T-cell (primary cell): ENCODE measurements at regions not wholly inside any gene's neighbourhood (a gene's known extent, or its start where the extent isn't known, plus 50 kb on each side); places are given as distances from the start of the nearest gene placed in this dataset.

Experiments
- ATAC-seq, 4 experiments: fragments of 200-7000 bp in 3 of 4; fragments of 150-1000 bp in 1 of 4; cut with Tn5 transposase; replicated peaks in 1 of 4; 1 replicate in 3 of 4; 2 replicates in 1 of 4; pipeline ENCODE4 v1.10.0; 2021; ENCODE audit warnings: moderate library complexity in 3 of 4, mild to moderate bottlenecking in 2 of 4, moderate number of reproducible peaks in 1 of 4
- CTCF ChIA-PET, 2 donors: fragments of 300-600 bp; sonication (Branson Sonifier 250); formaldehyde crosslinking; loops; one replicate each; lab custom pipeline; 2022; ENCODE audit warnings: antibody characterized with exemption in 2 of 2; lab: Charles Lee
- POLR2A ChIA-PET, 2 donors: fragments of 300-600 bp; sonication (Branson Sonifier 250); formaldehyde crosslinking; loops; one replicate each; lab custom pipeline; 2022; ENCODE audit warnings: antibody characterized with exemption in 2 of 2; lab: Charles Lee
- DNase-seq, 35 experiments: peaks; one replicate each; pipeline versions ENCODE4 v3.0.0 to v3.0.0-alpha.2; 2013 to 2023
- H3K27ac ChIP-seq: one replicate; pipeline ENCODE4 v1.5.1; 2013; ENCODE audit warnings: low read length
- H3K27me3 ChIP-seq, 2 experiments: replicated peaks in 1 of 2; 1 replicate in 1 of 2; 2 replicates in 1 of 2; pipeline versions ENCODE4 v1.6.1 to v1.7.0; 2013; ENCODE audit warnings: low read length in 1 of 2, mixed read lengths in 1 of 2; ENCODE audit not compliant: control insufficient read depth in 2 of 2, insufficient read depth in 2 of 2; ENCODE audit errors: extremely low read depth in 1 of 2
- H3K36me3 ChIP-seq, 2 donors: 1 replicate in 1 of 2; 2 replicates in 1 of 2; pipeline versions ENCODE4 v1.6.1 to v1.7.0; 2013; ENCODE audit warnings: low read length in 1 of 2; ENCODE audit not compliant: control insufficient read depth in 2 of 2, insufficient read depth in 1 of 2; ENCODE audit errors: extremely low read depth in 1 of 2
- H3K4me1 ChIP-seq, 2 experiments: 1 replicate in 1 of 2; 2 replicates in 1 of 2; pipeline versions ENCODE4 v1.6.1 to v1.7.0; 2013; ENCODE audit warnings: low read length in 2 of 2, mixed read lengths in 1 of 2; ENCODE audit not compliant: insufficient read depth in 2 of 2, control insufficient read depth in 1 of 2; ENCODE audit errors: extremely low read depth in 1 of 2
- H3K4me3 ChIP-seq, 2 donors: 1 replicate in 1 of 2; 2 replicates in 1 of 2; pipeline versions ENCODE4 v1.5.1 to v1.7.0; 2013; ENCODE audit warnings: mild to moderate bottlenecking in 2 of 2, low read length in 1 of 2, moderate library complexity in 1 of 2; ENCODE audit not compliant: control insufficient read depth in 1 of 2; ENCODE audit errors: extremely low read depth in 1 of 2
- H3K9me3 ChIP-seq: 2 replicates; pipeline ENCODE4 v1.7.0; 2013
- H3K27ac Mint-ChIP-seq, 2 donors: one replicate each; pipeline ENCODE4 v1.8.0; 2020 to 2021; ENCODE audit warnings: mild to moderate bottlenecking in 2 of 2, mixed read lengths in 2 of 2
- H3K27me3 Mint-ChIP-seq, 2 donors: one replicate each; pipeline ENCODE4 v1.8.0; 2021 to 2022; ENCODE audit warnings: mixed read lengths in 2 of 2
- H3K36me3 Mint-ChIP-seq: one replicate; pipeline ENCODE4 v1.8.0; 2021; ENCODE audit warnings: mixed read lengths
- H3K4me1 Mint-ChIP-seq, 3 donors: one replicate each; pipeline ENCODE4 v1.8.0; 2020 to 2022; ENCODE audit warnings: mixed read lengths in 3 of 3, mild to moderate bottlenecking in 1 of 3
- H3K4me3 Mint-ChIP-seq, 3 donors: one replicate each; pipeline ENCODE4 v1.8.0; 2020 to 2022; ENCODE audit warnings: mild to moderate bottlenecking in 3 of 3, mixed read lengths in 3 of 3, moderate library complexity in 3 of 3
- H3K9me3 Mint-ChIP-seq, 3 donors: one replicate each; pipeline ENCODE4 v1.8.0; 2020 to 2022; ENCODE audit warnings: mixed read lengths in 3 of 3
- WGBS: methylation state at CpG from one replicate; pipeline ENCODE4 v1.1.5; 2013; ENCODE audit warnings: missing lambda C conversion rate; ENCODE audit not compliant: insufficient coverage; 5-methylcytosine and 5-hydroxymethylcytosine counted together

- no peaks in the 10 kb centered on the region for H3K27me3 Mint-ChIP-seq
- ATAC-seq (no peak), DNase-seq (no peak)
- Histone ChIP-seq H3K36me3 (peaks cover 2 to 9% of the 10 kb centered on the region in 2 donors), H3K4me3 (no peak overlapping the region), H3K27me3 (no peaks in the 10 kb centered on the region), H3K4me1 (peaks cover 3 to 4% of the 10 kb centered on the region in 2 experiments), H3K9me3 (peaks cover 4% of the 10 kb centered on the region), H3K27ac (no peak overlapping the region)
- H3K4me3 Mint-ChIP-seq, result no peak overlapping the region
- peaks cover 18 to 52% (median 23%) of the 10 kb centered on the region in 3 donors for H3K9me3 Mint-ChIP-seq
- peaks cover 65% of the 10 kb centered on the region for H3K36me3 Mint-ChIP-seq
- ChIA-PET POLR2A (interaction anchor here in 1 of 2 donors (0.5 to 0.7 kb wide), 2 partner anchors 42 to 82 kb away, joined by 3 to 5 read pairs; no protein-coding TSS in a partner anchor), CTCF (no interaction called here)
- peak overlapping the region in 1 of 2 donors; percentile 21 for H3K27ac Mint-ChIP-seq
- H3K4me1 Mint-ChIP-seq, result peaks cover 22 to 30% (median 22%) of the 10 kb centered on the region in 3 donors
Observed at GRCh38 chr2:181203916-181204315, 223.5 kb downstream of the UBE2E3 start.

GRCh38 chr2:181218401-181218821 is 238.0 kb downstream of the UBE2E3 start:
- no peak overlapping the region for H3K4me3 Mint-ChIP-seq
- peaks cover 0 to 6% of the 10 kb centered on the region in 2 experiments for H3K4me1 ChIP-seq
- H3K27me3 Mint-ChIP-seq, result no peaks in the 10 kb centered on the region
- peaks cover 23% of the 10 kb centered on the region for H3K36me3 Mint-ChIP-seq
- ATAC-seq (no peak), DNase-seq (no peak)
- H3K27ac ChIP-seq, result no peak overlapping the region
- no peaks in the 10 kb centered on the region for H3K27me3 ChIP-seq
- H3K36me3 ChIP-seq, result no peaks in the 10 kb centered on the region
- no CpG with 5 or more reads among the region's 3 CpGs for WGBS
- H3K4me1 Mint-ChIP-seq, result peaks cover 22 to 23% (median 22%) of the 10 kb centered on the region in 3 donors
- peaks cover 11 to 25% (median 20%) of the 10 kb centered on the region in 3 donors for H3K9me3 Mint-ChIP-seq
- ChIA-PET CTCF (no interaction called here), POLR2A (no interaction called here)
- H3K9me3 ChIP-seq, result no peaks in the 10 kb centered on the region
- peak overlapping the region in 1 of 2 donors; percentile 23 for H3K27ac Mint-ChIP-seq
- no peak overlapping the region for H3K4me3 ChIP-seq

GRCh38 chr2:181223234-181223633 is 234.0 kb upstream of the ITGA4 start:
- Mint-ChIP-seq H3K27ac (peak overlapping the region; percentile 95 to 98), H3K36me3 (peaks cover 50% of the 10 kb centered on the region), H3K4me3 (peak overlapping the region; percentile 44 to 73 (median 55)), H3K4me1 (peaks cover 39 to 46% (median 45%) of the 10 kb centered on the region in 3 donors), H3K27me3 (no peaks in the 10 kb centered on the region), H3K9me3 (peaks cover 14 to 32% (median 19%) of the 10 kb centered on the region in 3 donors)
- ATAC-seq, result peak in 3 of 4 experiments; percentile 69 to 78 (median 76)
- peaks cover 2% of the 10 kb centered on the region for H3K9me3 ChIP-seq
- peak overlapping the region; percentile 83 for H3K27ac ChIP-seq
- H3K4me3 ChIP-seq, result no peak overlapping the region
- H3K4me1 ChIP-seq, result peaks cover 0 to 23% of the 10 kb centered on the region in 2 experiments
- peak in 1 of 35 experiments; percentile 22 for DNase-seq
- ChIA-PET POLR2A (no interaction called here), CTCF (no interaction called here)
- H3K36me3 ChIP-seq, result peaks cover 0 to 5% of the 10 kb centered on the region in 2 donors
- no peaks in the 10 kb centered on the region for H3K27me3 ChIP-seq
- no CpG with 5 or more reads among the region's 2 CpGs for WGBS

- ChIA-PET POLR2A (no interaction called here), CTCF (interaction anchor here in 1 of 2 donors (1.4 kb wide), 1 partner anchor 120 kb away, joined by 3 read pairs; no protein-coding TSS in a partner anchor)
- Mint-ChIP-seq H3K4me1 (peaks cover 39 to 46% (median 45%) of the 10 kb centered on the region in 3 donors), H3K9me3 (peaks cover 12 to 32% (median 19%) of the 10 kb centered on the region in 3 donors), H3K27ac (peak overlapping the region; percentile 95 to 98), H3K36me3 (peaks cover 47% of the 10 kb centered on the region), H3K4me3 (peak overlapping the region; percentile 49 to 73 (median 66)), H3K27me3 (no peaks in the 10 kb centered on the region)
- peak in 2 of 4 experiments; percentile 23 to 53 for ATAC-seq
- H3K9me3 ChIP-seq, result peaks cover 2% of the 10 kb centered on the region
- no CpG with 5 or more reads among the region's 3 CpGs for WGBS
- DNase-seq, result peak in 1 of 35 experiments; percentile 56
- H3K4me1 ChIP-seq, result peaks cover 0 to 23% of the 10 kb centered on the region in 2 experiments
- H3K27ac ChIP-seq, result peak overlapping the region; percentile 83
- no peaks in the 10 kb centered on the region for H3K27me3 ChIP-seq
- peaks cover 0 to 5% of the 10 kb centered on the region in 2 donors for H3K36me3 ChIP-seq
- H3K4me3 ChIP-seq, result no peak overlapping the region
Observed at GRCh38 chr2:181224866-181225265, 232.3 kb upstream of the ITGA4 start.

GRCh38 chr2:181228661-181229060 is 228.5 kb upstream of the ITGA4 start:
- no peak for ATAC-seq
- POLR2A ChIA-PET, result no interaction called here
- Histone ChIP-seq H3K36me3 (peaks cover 0 to 5% of the 10 kb centered on the region in 2 donors), H3K27ac (no peak overlapping the region), H3K4me3 (no peak overlapping the region), H3K9me3 (peaks cover 2% of the 10 kb centered on the region), H3K4me1 (peaks cover 0 to 15% of the 10 kb centered on the region in 2 experiments), H3K27me3 (no peaks in the 10 kb centered on the region)
- peaks cover 56% of the 10 kb centered on the region for H3K36me3 Mint-ChIP-seq
- peaks cover 4 to 15% (median 7%) of the 10 kb centered on the region in 3 donors for H3K9me3 Mint-ChIP-seq
- H3K27me3 Mint-ChIP-seq, result no peaks in the 10 kb centered on the region
- CTCF ChIA-PET, result interaction anchor here in 1 of 2 donors (0.6 kb wide), 1 partner anchor 35 kb away, joined by 4 read pairs; no protein-coding TSS in a partner anchor
- no CpG with 5 or more reads among the region's 1 CpG for WGBS
- no peak overlapping the region for H3K4me3 Mint-ChIP-seq
- no peak overlapping the region for H3K27ac Mint-ChIP-seq
- DNase-seq, result no peak
- H3K4me1 Mint-ChIP-seq, result peaks cover 28 to 35% (median 32%) of the 10 kb centered on the region in 3 donors

GRCh38 chr2:181231151-181231550 is 226.0 kb upstream of the ITGA4 start:
- Histone ChIP-seq H3K27ac (no peak overlapping the region), H3K4me3 (no peak overlapping the region), H3K36me3 (peaks cover 0 to 5% of the 10 kb centered on the region in 2 donors), H3K4me1 (no peaks in the 10 kb centered on the region), H3K9me3 (no peaks in the 10 kb centered on the region), H3K27me3 (no peaks in the 10 kb centered on the region)
- CTCF ChIA-PET, result no interaction called here
- peaks cover 55% of the 10 kb centered on the region for H3K36me3 Mint-ChIP-seq
- no peak overlapping the region for H3K4me3 Mint-ChIP-seq
- no CpG with 5 or more reads among the region's 1 CpG for WGBS
- peaks cover 18 to 32% (median 29%) of the 10 kb centered on the region in 3 donors for H3K4me1 Mint-ChIP-seq
- no peak for ATAC-seq
- peaks cover 4 to 12% (median 6%) of the 10 kb centered on the region in 3 donors for H3K9me3 Mint-ChIP-seq
- DNase-seq, result no peak
- POLR2A ChIA-PET, result no interaction called here
- no peaks in the 10 kb centered on the region for H3K27me3 Mint-ChIP-seq
- no peak overlapping the region for H3K27ac Mint-ChIP-seq
